GM12872 (cell line): ENCODE measurements at regions not wholly inside any gene's neighbourhood (a gene's known extent, or its start where the extent isn't known, plus 50 kb on each side); places are given as distances from the start of the nearest gene placed in this dataset.

Experiments used
- TF ChIP-seq, protein P1 (sequence below): IDR thresholded peaks from 3 replicates; pipeline ENCODE4 v1.5.1; 2011; ENCODE audit warnings: low read depth, mild to moderate bottlenecking, low read length, moderate library complexity; ENCODE audit not compliant: insufficient read depth

DNA sequence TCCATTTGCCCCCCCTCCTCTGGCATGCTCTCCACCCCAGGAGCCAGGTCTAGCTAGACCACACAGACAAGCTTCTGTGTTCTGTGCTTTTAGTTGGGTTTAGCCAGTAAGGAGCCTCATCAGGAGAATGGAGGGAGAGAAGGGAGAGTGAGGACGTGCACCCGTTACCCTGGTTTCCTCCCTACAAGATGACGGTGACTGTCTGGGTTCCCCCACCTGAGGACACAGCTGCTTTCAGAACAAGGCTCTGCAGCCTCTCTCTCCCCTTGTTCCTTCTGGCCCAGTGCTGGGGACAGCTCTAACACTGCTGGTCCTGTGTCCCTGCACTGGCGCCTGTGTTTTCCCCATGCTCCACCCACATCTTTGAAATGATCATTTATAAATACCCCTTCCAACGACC is 184.4 kb upstream of the GALNT2 start:
- TF ChIP-seq, protein P1, sequence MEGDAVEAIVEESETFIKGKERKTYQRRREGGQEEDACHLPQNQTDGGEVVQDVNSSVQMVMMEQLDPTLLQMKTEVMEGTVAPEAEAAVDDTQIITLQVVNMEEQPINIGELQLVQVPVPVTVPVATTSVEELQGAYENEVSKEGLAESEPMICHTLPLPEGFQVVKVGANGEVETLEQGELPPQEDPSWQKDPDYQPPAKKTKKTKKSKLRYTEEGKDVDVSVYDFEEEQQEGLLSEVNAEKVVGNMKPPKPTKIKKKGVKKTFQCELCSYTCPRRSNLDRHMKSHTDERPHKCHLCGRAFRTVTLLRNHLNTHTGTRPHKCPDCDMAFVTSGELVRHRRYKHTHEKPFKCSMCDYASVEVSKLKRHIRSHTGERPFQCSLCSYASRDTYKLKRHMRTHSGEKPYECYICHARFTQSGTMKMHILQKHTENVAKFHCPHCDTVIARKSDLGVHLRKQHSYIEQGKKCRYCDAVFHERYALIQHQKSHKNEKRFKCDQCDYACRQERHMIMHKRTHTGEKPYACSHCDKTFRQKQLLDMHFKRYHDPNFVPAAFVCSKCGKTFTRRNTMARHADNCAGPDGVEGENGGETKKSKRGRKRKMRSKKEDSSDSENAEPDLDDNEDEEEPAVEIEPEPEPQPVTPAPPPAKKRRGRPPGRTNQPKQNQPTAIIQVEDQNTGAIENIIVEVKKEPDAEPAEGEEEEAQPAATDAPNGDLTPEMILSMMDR = no peak

DNA sequence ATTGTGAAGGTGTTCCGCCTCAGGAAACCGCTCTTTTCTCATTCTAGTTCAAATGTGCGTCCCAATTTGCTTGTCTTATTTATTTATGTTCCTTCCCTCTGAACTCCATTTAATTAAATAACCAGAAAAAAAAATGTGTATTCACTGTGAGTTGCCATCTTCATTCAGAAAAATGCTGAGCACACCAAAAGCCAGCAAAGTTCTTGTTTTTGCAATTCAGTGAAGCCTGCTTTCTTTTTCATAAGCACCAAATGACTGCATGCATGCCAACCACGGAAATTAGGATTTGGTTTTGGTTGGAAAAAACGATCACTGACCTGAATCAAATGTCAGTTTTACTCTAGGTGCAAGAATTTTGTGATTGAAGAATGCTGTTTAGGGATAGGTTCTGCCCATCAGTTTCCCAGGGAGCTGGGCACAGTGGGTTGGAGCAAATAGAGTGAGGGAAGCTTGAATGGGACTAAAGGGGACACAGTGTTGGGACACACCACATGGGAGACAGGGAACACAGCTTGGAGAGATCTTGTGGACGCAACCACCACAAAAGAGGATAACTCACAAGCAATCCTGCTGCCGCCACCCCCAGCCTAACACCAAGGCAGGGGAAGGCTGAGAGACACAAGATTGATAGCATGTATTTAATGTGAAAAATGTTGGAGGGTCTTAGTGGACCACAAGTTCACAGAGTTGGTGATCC is 183.4 kb upstream of the GALNT2 start:
- TF ChIP-seq, protein P1 = no peak

DNA sequence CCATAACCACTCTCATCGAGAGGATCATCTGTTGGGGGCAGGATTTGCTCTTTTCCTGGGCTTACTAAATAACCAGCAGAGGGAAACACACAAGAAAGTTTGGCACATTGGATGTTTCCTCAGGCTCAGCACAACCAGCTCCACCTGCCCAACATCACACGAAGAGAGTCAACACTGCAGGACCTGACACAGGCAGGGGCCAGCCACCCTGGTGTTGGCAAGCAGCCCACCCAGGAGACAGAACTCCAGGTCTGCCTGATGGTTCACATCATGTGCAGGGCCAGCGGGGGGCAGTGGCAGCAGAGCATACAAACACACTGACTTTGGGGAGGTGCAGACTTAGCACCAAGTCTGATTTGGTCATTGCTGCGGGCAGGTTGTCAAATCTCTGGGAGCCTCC is 182.3 kb upstream of the GALNT2 start:
- TF ChIP-seq, protein P1 = no peak

DNA sequence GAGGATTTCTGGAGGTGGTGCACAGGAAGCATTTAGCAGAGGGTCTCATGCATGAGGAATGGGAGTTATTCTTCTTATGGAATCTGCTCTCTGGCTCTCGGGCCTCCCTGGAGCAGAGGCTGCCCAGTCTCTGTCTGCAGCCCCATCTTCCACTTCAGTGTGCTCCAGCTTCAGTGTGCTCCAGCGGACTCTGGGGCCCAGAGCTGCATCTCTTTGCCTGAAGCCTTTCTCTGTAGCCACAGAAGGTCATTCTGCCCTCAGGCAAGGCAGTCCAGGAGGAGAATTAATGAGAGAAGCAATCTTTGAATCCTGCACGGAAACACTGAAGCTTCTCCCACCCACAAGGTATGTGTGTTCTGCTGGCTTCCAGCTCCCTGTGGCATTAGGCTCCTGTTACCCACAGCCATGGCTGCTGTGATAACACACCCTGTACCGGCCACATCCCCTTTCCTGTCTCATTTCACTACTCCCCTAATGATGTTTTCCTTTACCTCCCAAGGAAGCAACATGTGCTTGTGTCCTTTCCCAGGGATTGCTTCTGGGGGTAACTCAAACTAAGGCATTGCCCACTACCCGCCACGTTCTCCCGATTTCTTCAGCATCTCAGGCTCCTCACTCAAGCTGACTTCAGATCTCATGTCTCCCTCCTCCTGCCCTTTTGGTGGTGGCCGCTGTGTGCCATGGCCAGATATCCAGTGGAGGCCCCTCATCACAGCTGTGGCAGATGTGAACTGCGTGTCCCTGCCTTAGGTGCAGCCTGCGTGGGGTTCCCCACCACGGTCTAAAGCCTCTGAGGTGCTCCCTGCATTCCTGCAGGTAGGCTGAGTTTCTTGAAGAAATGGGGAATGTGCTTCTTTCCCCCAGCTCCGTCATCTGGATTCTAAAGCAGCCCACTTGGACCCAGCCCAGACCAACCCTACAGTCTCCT is 181.2 kb upstream of the GALNT2 start:
- TF ChIP-seq, protein P1 = no peak

DNA sequence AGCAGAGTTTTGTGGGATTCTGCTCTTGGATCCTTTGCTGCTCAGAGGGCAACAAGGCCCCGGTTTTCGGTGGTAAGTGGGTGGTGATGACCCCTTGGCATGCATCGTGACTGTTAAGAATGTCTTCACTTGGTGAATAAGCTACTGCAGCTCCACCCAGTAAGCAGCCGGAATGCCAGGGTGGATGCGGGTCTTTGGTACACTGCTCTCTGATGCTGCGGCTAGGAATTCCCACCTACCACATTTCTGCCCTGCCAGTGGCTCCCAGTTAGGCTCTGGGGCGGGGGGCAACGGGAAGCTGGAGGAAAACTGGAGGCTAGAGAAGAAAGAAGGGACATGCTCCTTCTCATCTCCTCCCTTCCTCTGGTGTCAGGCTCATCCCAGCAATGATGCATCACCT is 180.4 kb upstream of the GALNT2 start:
- TF ChIP-seq, protein P1 = no peak

DNA sequence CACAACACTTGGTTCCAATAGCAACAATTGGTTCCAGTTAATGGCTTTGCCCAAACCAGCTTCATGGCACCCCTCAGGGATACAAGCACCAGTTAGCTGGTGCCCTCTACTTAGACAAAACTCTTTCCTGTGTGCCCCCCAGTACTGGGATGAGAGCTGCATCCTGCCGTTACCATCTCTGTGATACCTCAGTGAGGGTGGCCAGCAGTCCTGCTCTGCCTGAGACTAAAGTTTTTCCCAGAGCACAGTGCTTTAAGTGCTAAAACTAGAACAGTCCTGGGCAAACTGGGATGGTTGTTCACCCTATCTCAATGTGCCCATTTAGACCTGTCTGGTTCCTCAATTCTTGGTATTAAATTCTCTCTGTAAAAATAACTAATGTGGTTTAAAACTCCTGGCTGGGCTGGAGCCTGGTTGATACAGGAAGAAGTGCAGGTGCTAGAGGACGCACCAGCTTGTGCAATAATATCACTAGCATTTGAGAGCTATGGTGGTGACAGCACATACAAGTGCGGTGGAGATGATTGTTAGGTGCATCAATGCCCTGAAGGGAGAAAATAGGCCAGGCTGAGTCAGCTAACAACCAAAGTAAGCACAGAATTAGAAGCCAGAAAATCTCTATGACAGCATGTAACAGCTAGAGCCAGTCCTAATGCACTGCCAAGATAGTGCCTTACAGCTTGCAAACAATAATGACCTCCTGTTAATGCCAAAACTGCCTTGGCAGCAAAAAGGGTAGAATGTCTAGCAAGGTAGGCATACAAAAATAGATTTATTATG is 179.8 kb upstream of the GALNT2 start:
- TF ChIP-seq, protein P1 = no peak

DNA sequence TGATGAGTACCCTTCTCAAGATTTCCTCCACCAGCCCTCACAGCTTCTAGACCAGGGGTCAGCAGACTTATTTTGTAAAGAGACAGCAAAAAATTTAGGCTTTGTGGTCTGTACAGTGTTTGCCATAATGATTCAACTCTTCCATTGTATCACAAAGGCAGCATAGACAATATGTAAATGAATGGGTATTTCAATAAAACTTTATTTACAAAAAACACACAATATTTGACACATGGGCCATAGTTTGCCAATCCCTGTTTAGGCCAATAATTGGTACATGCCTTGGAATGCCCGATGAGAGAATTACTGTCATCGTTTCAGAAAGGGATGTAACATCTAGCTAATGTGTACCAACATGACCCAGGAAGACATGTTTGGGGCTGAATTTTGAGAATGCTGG is 178.9 kb upstream of the GALNT2 start:
- TF ChIP-seq, protein P1 = no peak
